ENCODE measurements at regions not wholly inside any gene's neighbourhood (a gene's known extent, or its start where the extent isn't known, plus 50 kb on each side); places are given as distances from the start of the nearest gene placed in this dataset.

GRCh38 chr7:54664235-54665228 is 94.5 kb downstream of the SEC61G start (continued):
- TF ChIP-seq SATB2 (CRISPR knock-in tag; IDR thresholded peaks at IDR 0.05) = no peak
- peak; percentile 61; the same call in 1 of the 2 replicates for TF ChIP-seq ZFP91 (CRISPR knock-in tag; IDR thresholded peaks at IDR 0.05; ENCODE audit: borderline replicate concordance)
- TF ChIP-seq ZNF800 (CRISPR knock-in tag; IDR thresholded peaks at IDR 0.05) = peak; percentile 84
- no peak for TF ChIP-seq ZNF205 (CRISPR knock-in tag; IDR thresholded peaks at IDR 0.05)
- no peak for TF ChIP-seq NFIC (IDR thresholded peaks at IDR 0.05; ENCODE audit: low read length)
- no peak for TF ChIP-seq ZNF407 (CRISPR knock-in tag; IDR thresholded peaks at IDR 0.05; ENCODE audit: not compliant biosample characterization)
- TF ChIP-seq NFRKB (IDR thresholded peaks at IDR 0.05) = no peak
- peak; percentile 73; the same call in 1 of the 2 replicates for TF ChIP-seq CCDC6 (CRISPR knock-in tag; IDR thresholded peaks at IDR 0.05)
- no peak for TF ChIP-seq ZNF562 (CRISPR knock-in tag; IDR thresholded peaks at IDR 0.05; ENCODE audit: borderline replicate concordance)
- TF ChIP-seq ZNF136 (CRISPR knock-in tag; IDR thresholded peaks at IDR 0.05; ENCODE audit: low read depth) = no peak
- peak; percentile 15; the same call in 1 of the 2 replicates for TF ChIP-seq CREB1 (IDR thresholded peaks at IDR 0.05)
- no peak for TF ChIP-seq CREB1 (CRISPR knock-in tag; IDR thresholded peaks at IDR 0.05)
- TF ChIP-seq TBX3 (IDR thresholded peaks at IDR 0.05; ENCODE audit: borderline replicate concordance) = no peak
- 0 out of 2 replicates have a peak, but pooled peaks have one; percentile 19 for TF ChIP-seq FOXO4 (CRISPR knock-in tag; conservative IDR thresholded peaks at IDR 0.05)

All from HepG2 (cell line).